ENCODE measurements at regions not wholly inside any gene's neighbourhood (a gene's known extent, or its start where the extent isn't known, plus 50 kb on each side); places are given as distances from the start of the nearest gene placed in this dataset.
"Not testable (repeated sequence)": the region's sequence is repeated elsewhere in the genome, so short reads cannot be mapped to it uniquely, and the experiment has no call there.

GRCh38 chr1:182317611-182318161 is 73.9 kb downstream of the GLUL start:
- Histone ChIP-seq H3K9me3 (no peaks in the 10 kb centered on the region), H3K4me3 (no peak overlapping the region), H3K36me3 (no peaks in the 10 kb centered on the region), H3K4me1 (no peaks in the 10 kb centered on the region), H3K27me3 (no peaks in the 10 kb centered on the region), H3K27ac (no peak overlapping the region)
- no peak for TF ChIP-seq POLR2A (IDR thresholded peaks at IDR 0.05)
- TF ChIP-seq, protein P1, sequence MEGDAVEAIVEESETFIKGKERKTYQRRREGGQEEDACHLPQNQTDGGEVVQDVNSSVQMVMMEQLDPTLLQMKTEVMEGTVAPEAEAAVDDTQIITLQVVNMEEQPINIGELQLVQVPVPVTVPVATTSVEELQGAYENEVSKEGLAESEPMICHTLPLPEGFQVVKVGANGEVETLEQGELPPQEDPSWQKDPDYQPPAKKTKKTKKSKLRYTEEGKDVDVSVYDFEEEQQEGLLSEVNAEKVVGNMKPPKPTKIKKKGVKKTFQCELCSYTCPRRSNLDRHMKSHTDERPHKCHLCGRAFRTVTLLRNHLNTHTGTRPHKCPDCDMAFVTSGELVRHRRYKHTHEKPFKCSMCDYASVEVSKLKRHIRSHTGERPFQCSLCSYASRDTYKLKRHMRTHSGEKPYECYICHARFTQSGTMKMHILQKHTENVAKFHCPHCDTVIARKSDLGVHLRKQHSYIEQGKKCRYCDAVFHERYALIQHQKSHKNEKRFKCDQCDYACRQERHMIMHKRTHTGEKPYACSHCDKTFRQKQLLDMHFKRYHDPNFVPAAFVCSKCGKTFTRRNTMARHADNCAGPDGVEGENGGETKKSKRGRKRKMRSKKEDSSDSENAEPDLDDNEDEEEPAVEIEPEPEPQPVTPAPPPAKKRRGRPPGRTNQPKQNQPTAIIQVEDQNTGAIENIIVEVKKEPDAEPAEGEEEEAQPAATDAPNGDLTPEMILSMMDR (IDR thresholded peaks at IDR 0.05) = no peak
- no peak for DNase-seq

GRCh38 chr1:182316454-182316853 is 75.1 kb downstream of the GLUL start:
- H3K27ac ChIP-seq, DNase-seq, H3K4me1 ChIP-seq: not testable (repeated sequence)

DNA sequence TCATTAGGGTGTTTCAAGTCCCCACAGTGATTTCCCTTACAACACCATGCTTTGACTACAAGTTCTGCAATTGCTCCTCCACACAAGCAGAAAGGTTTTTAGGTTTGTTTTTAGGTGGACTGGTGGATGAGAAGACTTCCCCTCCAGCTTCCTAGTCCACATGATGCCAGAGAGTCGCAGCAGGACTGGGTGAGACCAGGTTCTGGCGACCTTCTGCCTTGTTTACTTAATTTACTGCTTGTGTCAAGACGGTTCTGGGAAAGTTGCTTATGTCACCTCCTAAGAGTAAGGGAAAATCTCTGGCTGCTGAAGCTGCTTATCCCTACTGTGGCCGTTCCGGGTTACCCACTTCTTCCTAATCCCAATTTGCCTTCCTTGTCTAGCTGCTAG is 76.4 kb downstream of the GLUL start:
- TF ChIP-seq, protein P1 (IDR thresholded peaks at IDR 0.05) = no peak
- TF ChIP-seq POLR2A (IDR thresholded peaks at IDR 0.05) = no peak
- no peak overlapping the region for H3K4me3 ChIP-seq
- no peaks in the 10 kb centered on the region for H3K27me3 ChIP-seq
- H3K27ac ChIP-seq = no peak overlapping the region
- no peak for DNase-seq
- no peaks in the 10 kb centered on the region for H3K4me1 ChIP-seq
- no peaks in the 10 kb centered on the region for H3K36me3 ChIP-seq
- H3K9me3 ChIP-seq = no peaks in the 10 kb centered on the region

More at GRCh38 chr1:182316454-182316853, 75.1 kb downstream of the GLUL start:
- not testable (repeated sequence) for H3K27me3 ChIP-seq, H3K36me3 ChIP-seq, H3K9me3 ChIP-seq, H3K4me3 ChIP-seq

GRCh38 chr1:182309631-182310351 is 81.8 kb downstream of the GLUL start:
- Histone ChIP-seq H3K27ac (no peak overlapping the region), H3K9me3 (no peaks in the 10 kb centered on the region)

GRCh38 chr1:182308826-182309225 is 82.8 kb downstream of the GLUL start:
- TF ChIP-seq POLR2A (IDR thresholded peaks at IDR 0.05) = no peak
- TF ChIP-seq, protein P1 (IDR thresholded peaks at IDR 0.05) = no peak
- Histone ChIP-seq H3K27ac (no peak overlapping the region), H3K4me3 (no peak overlapping the region), H3K4me1 (peaks cover 0 to 7% (median 0%) of the 10 kb centered on the region in 4 donors), H3K9me3 (no peaks in the 10 kb centered on the region), H3K36me3 (no peaks in the 10 kb centered on the region), H3K27me3 (no peaks in the 10 kb centered on the region)
- DNase-seq = no peak

More at GRCh38 chr1:182309631-182310351, 81.8 kb downstream of the GLUL start:
- no peak for DNase-seq
- no peak for TF ChIP-seq POLR2A (IDR thresholded peaks at IDR 0.05)
- TF ChIP-seq, protein P1 (IDR thresholded peaks at IDR 0.05) = no peak
- no peaks in the 10 kb centered on the region for H3K27me3 ChIP-seq
- no peaks in the 10 kb centered on the region for H3K36me3 ChIP-seq
- H3K4me1 ChIP-seq = no peaks in the 10 kb centered on the region
- H3K4me3 ChIP-seq = no peak overlapping the region

GRCh38 chr1:182307486-182307885 is 84.1 kb downstream of the GLUL start:
- not testable (repeated sequence) for H3K9me3 ChIP-seq, H3K36me3 ChIP-seq, DNase-seq, H3K27ac ChIP-seq, H3K4me1 ChIP-seq, H3K4me3 ChIP-seq, H3K27me3 ChIP-seq

Data from Peyer's patch (tissue), 4 donors.